GM12873 (cell line): ENCODE measurements at regions not wholly inside any gene's neighbourhood (a gene's known extent, or its start where the extent isn't known, plus 50 kb on each side); places are given as distances from the start of the nearest gene placed in this dataset.

ENCODE experiments used
- CTCF ChIP-seq: IDR thresholded peaks from 2 replicates; pipeline ENCODE4 v1.5.1; 2012; ENCODE audit warnings: low read depth, mild to moderate bottlenecking, moderate library complexity, low read length, control low read depth; ENCODE audit not compliant: insufficient read depth; ENCODE audit errors: missing control alignments

- no peak for TF ChIP-seq CTCF
Observed at GRCh38 chr2:64753399-64753798, 99.7 kb upstream of the SERTAD2 start.

- no peak for TF ChIP-seq CTCF
Observed at GRCh38 chr2:64754570-64754969, 100.9 kb upstream of the SERTAD2 start.

DNA sequence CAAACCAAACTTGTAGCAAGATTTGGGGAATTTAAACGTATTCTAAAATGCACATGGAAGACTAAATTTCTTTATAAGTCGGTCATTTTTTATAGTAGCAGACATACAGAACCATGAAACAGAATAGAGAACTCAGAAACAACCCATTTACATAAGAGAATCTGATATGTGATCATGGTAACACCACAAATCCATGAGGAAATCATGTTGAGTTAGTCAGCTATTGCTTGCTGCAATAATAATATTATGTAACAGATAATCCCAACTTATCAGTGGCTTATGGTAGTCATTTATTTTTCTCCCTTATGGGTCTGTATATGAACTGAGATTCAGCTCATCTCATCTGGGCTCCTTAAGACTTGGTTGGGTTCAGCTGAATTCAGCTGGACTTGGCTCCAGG lies 103.4 kb upstream of the SERTAD2 start:
- TF ChIP-seq CTCF, result no peak

DNA sequence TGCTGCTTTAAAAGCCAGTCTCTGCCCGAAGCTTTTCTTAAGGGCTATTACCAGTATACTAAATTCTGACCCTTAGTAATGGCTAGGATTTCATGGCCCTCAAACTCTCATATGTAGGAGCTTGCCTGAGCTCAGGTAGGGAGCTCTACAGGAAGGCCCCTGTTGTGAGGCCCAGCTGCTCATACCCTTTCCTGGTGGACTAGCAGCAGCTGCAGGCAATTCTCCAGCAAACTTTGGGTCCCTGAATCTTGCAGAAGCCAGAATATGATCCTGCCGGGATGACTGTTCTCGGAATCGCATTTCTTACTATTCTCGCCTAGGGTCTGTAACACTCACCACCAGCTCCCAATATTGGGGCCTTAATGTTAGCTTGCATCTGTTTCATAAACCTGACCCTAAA lies 106.4 kb upstream of the SERTAD2 start:
- TF ChIP-seq CTCF, result no peak

- no peak for TF ChIP-seq CTCF
Observed at GRCh38 chr2:64762301-64762997, 108.7 kb upstream of the SERTAD2 start.

GRCh38 chr2:64763126-64763525 lies 109.4 kb upstream of the SERTAD2 start:
- TF ChIP-seq CTCF, result no peak

DNA sequence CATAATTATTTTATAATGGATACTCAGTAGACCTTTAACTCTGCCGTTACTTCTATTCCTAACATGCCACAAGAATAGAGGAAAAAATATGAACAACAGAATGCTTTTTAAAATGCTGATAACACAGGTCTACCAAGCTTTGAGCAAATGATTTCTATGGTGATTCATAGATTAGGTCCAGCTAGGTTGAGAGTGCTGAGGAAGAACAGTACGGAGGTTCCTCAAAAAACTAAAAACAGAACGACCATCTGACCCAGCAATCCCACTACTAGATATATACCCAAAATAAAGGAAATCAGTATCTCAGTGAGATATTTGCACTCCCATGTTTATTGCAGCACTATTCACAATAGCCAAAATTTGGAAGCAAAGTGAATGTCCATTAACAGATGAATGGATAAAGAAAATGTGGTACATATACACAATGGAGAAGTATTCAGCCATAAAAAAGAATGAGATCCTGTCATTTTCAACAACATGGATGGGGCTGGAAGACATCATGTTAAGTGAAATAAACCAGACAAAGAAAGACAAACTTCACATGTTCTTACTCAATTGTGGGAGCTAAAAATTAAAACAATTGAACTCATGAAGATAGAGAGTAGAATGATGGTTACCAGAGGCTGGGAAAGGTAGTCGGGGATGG lies 111.6 kb upstream of the SERTAD2 start:
- no peak for TF ChIP-seq CTCF
